ENCODE measurements at regions not wholly inside any gene's neighbourhood (a gene's known extent, or its start where the extent isn't known, plus 50 kb on each side); places are given as distances from the start of the nearest gene placed in this dataset.

DNA sequence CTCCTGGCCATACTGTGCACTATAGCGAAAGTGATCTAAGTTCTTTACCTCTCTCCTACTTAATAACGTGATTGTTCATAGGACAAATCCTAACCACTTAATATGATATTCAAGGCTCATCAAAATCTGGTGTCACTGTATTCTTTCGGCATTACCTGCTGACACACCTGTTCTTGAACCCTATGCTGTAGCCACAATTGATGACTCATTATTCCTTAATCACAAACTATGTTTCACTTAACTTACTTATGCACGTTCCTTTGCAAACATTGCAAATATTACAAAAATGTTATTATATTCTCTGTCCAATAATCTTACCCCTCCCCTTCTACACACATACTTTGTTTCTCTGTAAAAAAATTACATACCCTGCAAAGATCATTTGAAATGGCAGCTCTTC lies 158.1 kb upstream of the ADRA1B start:
- TF ChIP-seq GATA2 (IDR thresholded peaks at IDR 0.05; ENCODE audit: low read depth, low read length) (no peak), GATA3 (IDR thresholded peaks at IDR 0.05; ENCODE audit: low read depth, low read length) (no peak)

Measured in SH-SY5Y (cell line).